Hepatocyte (in vitro differentiated cells): ENCODE measurements at regions not wholly inside any gene's neighbourhood (a gene's known extent, or its start where the extent isn't known, plus 50 kb on each side); places are given as distances from the start of the nearest gene placed in this dataset.

Experiments used
- DNase-seq: peaks from one replicate; pipeline ENCODE4 v3.0.0-alpha.2; 2016; ENCODE audit warnings: low spot score
- H2AFZ ChIP-seq: fragments of 200-600 bp; sonication (generic); 2 replicates; pipeline ENCODE4 v1.6.0; 2016; ENCODE audit warnings: antibody characterized with exemption, mild to moderate bottlenecking
- H3K27ac ChIP-seq: fragments of 200-600 bp; sonication (generic); 2 replicates; pipeline ENCODE4 v1.5.1; 2016; ENCODE audit warnings: mild to moderate bottlenecking
- H3K27me3 ChIP-seq: fragments of 200-600 bp; sonication (generic); 2 replicates; pipeline ENCODE4 v1.6.1; 2016
- H3K36me3 ChIP-seq: fragments of 200-600 bp; sonication (generic); replicated peaks from 2 replicates; pipeline ENCODE4 v1.5.1; 2016; ENCODE audit warnings: low read depth; ENCODE audit not compliant: insufficient read depth
- H3K4me1 ChIP-seq: fragments of 200-600 bp; sonication (generic); 2 replicates; pipeline ENCODE4 v1.5.1; 2016; ENCODE audit warnings: mild to moderate bottlenecking, moderate library complexity; ENCODE audit not compliant: insufficient read depth
- H3K4me2 ChIP-seq: fragments of 200-600 bp; sonication (generic); 2 replicates; pipeline ENCODE4 v1.6.0; 2016
- H3K4me3 ChIP-seq: fragments of 200-600 bp; sonication (generic); 2 replicates; pipeline ENCODE4 v1.5.1; 2016; ENCODE audit warnings: mild to moderate bottlenecking
- H3K79me2 ChIP-seq: fragments of 200-600 bp; sonication (generic); 2 replicates; pipeline ENCODE4 v1.6.0; 2017; ENCODE audit warnings: mild to moderate bottlenecking
- H3K9me2 ChIP-seq: fragments of 200-600 bp; sonication (generic); replicated peaks from 2 replicates; pipeline ENCODE4 v1.6.0; 2017; ENCODE audit warnings: mild to moderate bottlenecking; ENCODE audit not compliant: insufficient read depth
- H3K9me3 ChIP-seq: fragments of 200-600 bp; sonication (generic); 2 replicates; pipeline ENCODE4 v1.5.1; 2016; ENCODE audit warnings: low read depth, mild to moderate bottlenecking
- H4K20me1 ChIP-seq: fragments of 200-600 bp; sonication (generic); 2 replicates; pipeline ENCODE4 v1.6.0; 2016; ENCODE audit warnings: mild to moderate bottlenecking; ENCODE audit not compliant: insufficient read depth, poor library complexity, severe bottlenecking
- CTCF ChIP-seq: fragments of 200-600 bp; sonication (generic); IDR thresholded peaks from 2 replicates; pipeline ENCODE4 v1.5.1; 2016; ENCODE audit warnings: antibody characterized with exemption, mild to moderate bottlenecking; ENCODE audit not compliant: poor library complexity
- EZH2 ChIP-seq: fragments of 200-600 bp; sonication (generic); IDR thresholded peaks from 2 replicates; pipeline ENCODE4 v1.6.1; 2016; ENCODE audit warnings: antibody characterized with exemption, mild to moderate bottlenecking, borderline replicate concordance
- EZH2phosphoT487 ChIP-seq: fragments of 200-600 bp; sonication (generic); IDR thresholded peaks from one replicate; pipeline ENCODE4 v1.6.1; 2018; ENCODE audit warnings: antibody characterized with exemption, mild to moderate bottlenecking, low read depth, moderate library complexity; ENCODE audit not compliant: unreplicated experiment, severe bottlenecking
- WGBS: methylation state at CpG from one replicate; pipeline ENCODE4 v1.1.6; 2016; ENCODE audit warnings: low lambda C conversion rate; ENCODE audit errors: missing lambda C conversion rate; 5-methylcytosine and 5-hydroxymethylcytosine counted together

GRCh38 chr22:49268924-49269323 is 558.7 kb downstream of the BRD1 start:
- no peaks in the 10 kb centered on the region for H4K20me1 ChIP-seq
- H3K4me1 ChIP-seq: no peaks in the 10 kb centered on the region
- no peaks in the 10 kb centered on the region for H3K36me3 ChIP-seq
- peaks cover 25% of the 10 kb centered on the region for H3K27me3 ChIP-seq
- H3K27ac ChIP-seq: no peak overlapping the region
- no peak for TF ChIP-seq CTCF
- no peak for TF ChIP-seq EZH2phosphoT487
- no peak for TF ChIP-seq EZH2
- H3K4me2 ChIP-seq: no peak overlapping the region
- no peaks in the 10 kb centered on the region for H3K79me2 ChIP-seq
- no peaks in the 10 kb centered on the region for H3K9me3 ChIP-seq
- no peak overlapping the region for H2AFZ ChIP-seq
- H3K9me2 ChIP-seq: no peaks in the 10 kb centered on the region
- H3K4me3 ChIP-seq: no peak overlapping the region
- WGBS: 56% methylated on average over 4 of the region's 4 CpGs
- no peak for DNase-seq

- no peak overlapping the region for H2AFZ ChIP-seq
Observed at GRCh38 chr22:49267996-49268395, 559.7 kb downstream of the BRD1 start.

GRCh38 chr22:49266561-49267519 is 560.8 kb downstream of the BRD1 start:
- Histone ChIP-seq H3K79me2 (no peaks in the 10 kb centered on the region), H3K27ac (no peak overlapping the region), H3K9me3 (no peaks in the 10 kb centered on the region), H3K36me3 (no peaks in the 10 kb centered on the region), H3K4me1 (no peaks in the 10 kb centered on the region), H2AFZ (no peak overlapping the region), H3K27me3 (peaks cover 18% of the 10 kb centered on the region), H3K9me2 (no peaks in the 10 kb centered on the region), H3K4me2 (no peak overlapping the region), H4K20me1 (no peaks in the 10 kb centered on the region), H3K4me3 (no peak overlapping the region)
- DNase-seq: no peak
- 74% methylated on average over 50 of the region's 53 CpGs for WGBS
- no peak for TF ChIP-seq CTCF
- TF ChIP-seq EZH2: no peak
- TF ChIP-seq EZH2phosphoT487: no peak

More at GRCh38 chr22:49267996-49268395, 559.7 kb downstream of the BRD1 start:
- no peak for TF ChIP-seq CTCF
- no peak for TF ChIP-seq EZH2phosphoT487
- TF ChIP-seq EZH2: no peak
- Histone ChIP-seq H3K79me2 (no peaks in the 10 kb centered on the region), H3K27ac (no peak overlapping the region), H3K4me3 (no peak overlapping the region), H3K9me3 (no peaks in the 10 kb centered on the region), H3K36me3 (no peaks in the 10 kb centered on the region), H3K4me2 (no peak overlapping the region), H3K9me2 (no peaks in the 10 kb centered on the region), H3K27me3 (peaks cover 25% of the 10 kb centered on the region), H4K20me1 (no peaks in the 10 kb centered on the region), H3K4me1 (no peaks in the 10 kb centered on the region)
- DNase-seq: no peak
- WGBS: 45% methylated on average over 7 of the region's 7 CpGs
